Endothelial cell of umbilical vein (primary cell): ENCODE measurements at regions not wholly inside any gene's neighbourhood (a gene's known extent, or its start where the extent isn't known, plus 50 kb on each side); places are given as distances from the start of the nearest gene placed in this dataset.

ENCODE experiments used
- BruUV-seq: library from RNA; stranded (reverse); fragments of 400-500 nt; replicated peaks from 2 replicates; lab custom pipeline; 2021; lab: Mats Ljungman, UMichigan
- CTCF ChIA-PET: fragments of 300-600, 350-600 bp; sonication (Branson Sonifier 250); formaldehyde crosslinking; loops from one replicate; lab custom pipeline; 2021; ENCODE audit warnings: antibody characterized with exemption, inconsistent platforms; lab: Charles Lee
- POLR2A ChIA-PET: fragments of 300-600, 350-600 bp; sonication (Branson Sonifier 250); formaldehyde crosslinking; loops from one replicate; lab custom pipeline; 2021; ENCODE audit warnings: antibody characterized with exemption, inconsistent platforms; lab: Charles Lee
- DNase-seq: peaks from one replicate; pipeline ENCODE4 v3.0.0-alpha.2; 2011; ENCODE audit warnings: low read depth, low spot score
- FAIRE-seq: peaks from 2 replicates; lab custom pipeline; 2011; peaks lifted over from hg19 to GRCh38; lab: Jason Lieb, UNC
- H2AFZ ChIP-seq: 2 replicates; pipeline ENCODE4 v1.6.0; 2012; ENCODE audit warnings: low read depth, low read length, control low read depth, inconsistent platforms
- H3K27ac ChIP-seq: 2 replicates; pipeline ENCODE4 v1.5.1; 2011; ENCODE audit warnings: low read depth, mild to moderate bottlenecking, control low read depth, low read length, moderate library complexity; ENCODE audit not compliant: insufficient read depth
- H3K27me3 ChIP-seq, 2 experiments: 2 replicates each; pipeline versions ENCODE4 v1.6.0 to v1.6.1; 2011; ENCODE audit warnings: low read length in 2 of 2, mixed read lengths in 1 of 2; ENCODE audit not compliant: control insufficient read depth in 2 of 2, insufficient read depth in 2 of 2
- H3K36me3 ChIP-seq, 2 experiments: 2 replicates in 1 of 2; 3 replicates in 1 of 2; pipeline ENCODE4 v1.5.1; 2011; ENCODE audit warnings: low read length in 2 of 2, mild to moderate bottlenecking in 1 of 2, moderate library complexity in 1 of 2; ENCODE audit not compliant: control insufficient read depth in 2 of 2, insufficient read depth in 2 of 2; ENCODE audit errors: extremely low read depth in 1 of 2
- H3K4me1 ChIP-seq: 3 replicates; pipeline ENCODE4 v1.5.1; 2011; ENCODE audit warnings: mild to moderate bottlenecking, low read length; ENCODE audit not compliant: control insufficient read depth, insufficient read depth; ENCODE audit errors: extremely low read depth
- H3K4me2 ChIP-seq: 2 replicates; pipeline ENCODE4 v1.6.1; 2011; ENCODE audit warnings: low read length, control low read depth, mixed read lengths; ENCODE audit not compliant: insufficient read depth
- H3K4me3 ChIP-seq, 3 experiments: fragments of 200-600 bp in 1 of 3; sonication (generic), shearing (Covaris generic) in 1 of 3; replicated peaks in 1 of 3; 2 replicates each; pipeline ENCODE4 v1.5.1; 2011 to 2016; ENCODE audit warnings: control low read depth in 3 of 3, low read length in 3 of 3, mild to moderate bottlenecking in 2 of 3, inconsistent platforms in 1 of 3, low read depth in 1 of 3, moderate library complexity in 1 of 3; ENCODE audit not compliant: insufficient read depth in 1 of 3
- H3K79me2 ChIP-seq: 2 replicates; pipeline ENCODE4 v1.6.0; 2012; ENCODE audit warnings: low read length, inconsistent platforms; ENCODE audit not compliant: control insufficient read depth, insufficient read depth
- H3K9ac ChIP-seq: replicated peaks from 2 replicates; pipeline ENCODE3; 2011; ENCODE audit warnings: low read length, control low read depth; ENCODE audit not compliant: insufficient read depth; ENCODE audit errors: extremely low read depth
- H3K9me1 ChIP-seq: replicated peaks from 3 replicates; pipeline ENCODE4 v1.6.0; 2011; ENCODE audit warnings: mild to moderate bottlenecking, low read length; ENCODE audit not compliant: control insufficient read depth, insufficient read depth; ENCODE audit errors: extremely low read depth
- H3K9me3 ChIP-seq: replicated peaks from 2 replicates; pipeline ENCODE4 v1.5.1; 2012; ENCODE audit warnings: low read length, inconsistent platforms; ENCODE audit not compliant: control insufficient read depth, insufficient read depth
- H4K20me1 ChIP-seq: replicated peaks from 2 replicates; pipeline ENCODE3; 2011; ENCODE audit warnings: mild to moderate bottlenecking, low read length; ENCODE audit not compliant: control insufficient read depth, insufficient read depth; ENCODE audit errors: extremely low read depth
- EZH2 ChIP-seq: IDR thresholded peaks from 2 replicates; pipeline ENCODE4 v1.6.1; 2012; ENCODE audit warnings: borderline replicate concordance, low read depth, mild to moderate bottlenecking, moderate library complexity, low read length, inconsistent platforms; ENCODE audit not compliant: severe bottlenecking
- GATA2 ChIP-seq: IDR thresholded peaks from 2 replicates; pipeline ENCODE4 v1.7.0; 2011; ENCODE audit warnings: low read depth, mild to moderate bottlenecking, moderate library complexity, mixed read lengths, low read length; ENCODE audit not compliant: insufficient read length, insufficient read depth
- JUN ChIP-seq: IDR thresholded peaks from 2 replicates; pipeline ENCODE4 v1.6.1; 2011; ENCODE audit warnings: borderline replicate concordance, low read depth; ENCODE audit not compliant: insufficient read length, insufficient read depth
- MYC ChIP-seq: IDR thresholded peaks from one replicate; pipeline ENCODE4 v1.6.1; 2011; ENCODE audit warnings: mild to moderate bottlenecking, low read depth, low read length
- POLR2AphosphoS5 ChIP-seq: IDR thresholded peaks from 2 replicates; pipeline ENCODE4 v1.6.1; 2012; ENCODE audit warnings: low read depth, mild to moderate bottlenecking, control low read depth, low read length, moderate library complexity; ENCODE audit not compliant: insufficient read depth
- dilution Hi-C: fragments of 300-500 bp; cut with MboI; formaldehyde crosslinking; loops from one replicate; pipeline ENCODE4 v1.15.0; 2019; ENCODE audit warnings: low sequenced_read_pairs; ENCODE audit not compliant: extremely low pct_ligation_motif_present
- intact Hi-C: fragments of 100-400 bp; cut with micrococcal nuclease; formaldehyde crosslinking; loops from one replicate; pipeline ENCODE4 v1.10.0; 2022
- TF ChIP-seq, protein P1 (sequence below), 2 donors: IDR thresholded peaks; 1 replicate in 1 of 2; 2 replicates in 1 of 2; pipeline ENCODE4 v1.5.1; 2011; ENCODE audit warnings: low read length in 2 of 2, mild to moderate bottlenecking in 2 of 2, moderate library complexity in 2 of 2, control low read depth in 1 of 2, inconsistent platforms in 1 of 2, low read depth in 1 of 2; ENCODE audit not compliant: insufficient read depth in 1 of 2; ENCODE audit errors: extremely low read depth in 1 of 2

DNA sequence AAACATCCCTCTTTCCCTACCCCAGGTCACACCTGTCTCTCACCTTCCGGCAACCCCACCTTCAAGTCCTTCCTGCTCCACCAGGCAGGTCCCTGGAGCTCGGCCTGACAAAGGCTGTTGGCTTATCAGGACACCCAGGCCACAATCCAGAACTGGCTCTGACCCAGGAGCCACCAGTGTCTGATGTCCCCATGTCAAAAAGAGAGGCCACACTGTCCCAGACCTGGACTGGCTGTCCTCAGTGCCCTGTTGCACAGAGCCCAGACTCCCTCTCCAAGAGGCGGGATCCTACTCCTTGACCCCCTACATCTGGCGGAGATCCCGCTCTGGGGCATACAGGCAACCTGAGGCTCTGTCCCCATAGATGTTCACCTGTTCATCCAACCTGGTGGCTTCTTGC lies 116.0 kb downstream of the MN1 start:
- intact Hi-C loops (loop anchor here (5.0 kb wide), 1 partner anchor 117 kb away; the partner anchor contains the start of gene MN1), dilution Hi-C loops (no loop called here)
- Histone ChIP-seq H3K4me1 (peaks cover 7% of the 10 kb centered on the region), H2AFZ (no peak overlapping the region), H4K20me1 (no peaks in the 10 kb centered on the region), H3K4me3 (no peak overlapping the region), H3K36me3 (no peaks in the 10 kb centered on the region), H3K27ac (no peak overlapping the region), H3K79me2 (no peaks in the 10 kb centered on the region), H3K9me1 (no peaks in the 10 kb centered on the region), H3K27me3 (peaks cover 3% of the 10 kb centered on the region in 2 experiments), H3K9ac (no peak overlapping the region), H3K4me2 (no peak overlapping the region), H3K9me3 (no peaks in the 10 kb centered on the region)
- FAIRE-seq = no peak
- BruUV-seq = no TSS peak
- TF ChIP-seq, protein P1, sequence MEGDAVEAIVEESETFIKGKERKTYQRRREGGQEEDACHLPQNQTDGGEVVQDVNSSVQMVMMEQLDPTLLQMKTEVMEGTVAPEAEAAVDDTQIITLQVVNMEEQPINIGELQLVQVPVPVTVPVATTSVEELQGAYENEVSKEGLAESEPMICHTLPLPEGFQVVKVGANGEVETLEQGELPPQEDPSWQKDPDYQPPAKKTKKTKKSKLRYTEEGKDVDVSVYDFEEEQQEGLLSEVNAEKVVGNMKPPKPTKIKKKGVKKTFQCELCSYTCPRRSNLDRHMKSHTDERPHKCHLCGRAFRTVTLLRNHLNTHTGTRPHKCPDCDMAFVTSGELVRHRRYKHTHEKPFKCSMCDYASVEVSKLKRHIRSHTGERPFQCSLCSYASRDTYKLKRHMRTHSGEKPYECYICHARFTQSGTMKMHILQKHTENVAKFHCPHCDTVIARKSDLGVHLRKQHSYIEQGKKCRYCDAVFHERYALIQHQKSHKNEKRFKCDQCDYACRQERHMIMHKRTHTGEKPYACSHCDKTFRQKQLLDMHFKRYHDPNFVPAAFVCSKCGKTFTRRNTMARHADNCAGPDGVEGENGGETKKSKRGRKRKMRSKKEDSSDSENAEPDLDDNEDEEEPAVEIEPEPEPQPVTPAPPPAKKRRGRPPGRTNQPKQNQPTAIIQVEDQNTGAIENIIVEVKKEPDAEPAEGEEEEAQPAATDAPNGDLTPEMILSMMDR (IDR thresholded peaks at IDR 0.05; ENCODE audit: extremely low read depth in 1 of 2, insufficient read depth in 1 of 2, low read depth in 1 of 2, low read length in 2 of 2) = no peak
- TF ChIP-seq EZH2 = no peak
- no peak for TF ChIP-seq JUN
- no peak for TF ChIP-seq MYC
- ChIA-PET CTCF (interaction anchor here (0.9 kb wide), 1 partner anchor 27 kb away, joined by 4 read pairs; no protein-coding TSS in a partner anchor), POLR2A (no interaction called here)
- no peak for DNase-seq

DNA sequence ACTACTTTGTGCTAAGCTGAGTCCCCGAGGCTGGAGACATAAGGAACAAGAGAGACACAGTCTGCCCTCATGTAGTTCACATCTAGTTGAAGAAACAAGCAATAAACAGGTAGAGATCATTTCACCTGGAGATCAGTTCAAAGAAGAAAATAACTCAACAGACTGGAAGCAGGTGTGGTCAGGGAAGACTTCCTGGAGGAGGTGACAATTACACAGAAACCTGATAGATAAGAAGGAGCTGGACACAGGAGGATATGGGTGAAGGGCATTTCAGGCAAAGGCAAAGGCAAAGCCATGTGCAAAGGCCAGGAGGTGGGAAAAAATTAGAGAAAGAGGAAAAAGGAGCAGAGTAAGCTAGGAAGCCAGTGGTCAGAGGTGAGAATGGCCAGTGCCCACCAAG lies 115.6 kb downstream of the MN1 start:
- dilution Hi-C loops = no loop called here
- H2AFZ ChIP-seq = no peak overlapping the region
- H3K27ac ChIP-seq = no peak overlapping the region
- H3K79me2 ChIP-seq = no peaks in the 10 kb centered on the region
- H3K9me1 ChIP-seq = no peaks in the 10 kb centered on the region
- no peak overlapping the region for H3K9ac ChIP-seq
- H4K20me1 ChIP-seq = no peaks in the 10 kb centered on the region
- no TSS peak for BruUV-seq
- H3K36me3 ChIP-seq = no peaks in the 10 kb centered on the region
- H3K27me3 ChIP-seq = peaks cover 3 to 5% of the 10 kb centered on the region in 2 experiments
- TF ChIP-seq GATA2 (no peak), POLR2AphosphoS5 (no peak), JUN (no peak)
- peaks cover 7% of the 10 kb centered on the region for H3K4me1 ChIP-seq
- intact Hi-C loops = loop anchor here (5.0 kb wide), 1 partner anchor 116 kb away; the partner anchor contains the start of gene MN1
- no peak overlapping the region for H3K4me2 ChIP-seq
- no peak overlapping the region for H3K4me3 ChIP-seq
- no peak for FAIRE-seq
- no peaks in the 10 kb centered on the region for H3K9me3 ChIP-seq
- ChIA-PET POLR2A (no interaction called here), CTCF (interaction anchor here (0.9 kb wide), 1 partner anchor 26 kb away, joined by 4 read pairs; no protein-coding TSS in a partner anchor)
- DNase-seq = no peak
